K562 (cell line): ENCODE measurements at regions not wholly inside any gene's neighbourhood (a gene's known extent, or its start where the extent isn't known, plus 50 kb on each side); places are given as distances from the start of the nearest gene placed in this dataset.

Experiments used
- ATAC-seq: fragments of 200-7000 bp; cut with Tn5 transposase; 3 replicates; pipeline ENCODE4 v1.9.1; 2020; ENCODE audit warnings: moderate library complexity
- BruUV-seq: library from RNA; stranded (reverse); fragments of 400-500 nt; replicated peaks from 2 replicates; lab custom pipeline; 2021; lab: Mats Ljungman, UMichigan
- CTCF ChIA-PET: fragments of 300-600 bp; formaldehyde crosslinking; extraction: SDS; loops from one replicate; lab custom pipeline; 2021; ENCODE audit warnings: low intra/inter-chr PET ratio; lab: Yijun Ruan, JAX
- POLR2A ChIA-PET: fragments of 300-600, 350-650 bp; sonication (Branson Sonifier 250); formaldehyde crosslinking; extraction: SDS; loops from one replicate; lab custom pipeline; 2021; ENCODE audit warnings: antibody characterized with exemption, inconsistent platforms; lab: Yijun Ruan, JAX
- DNase-seq, 4 experiments: peaks; one replicate each; pipeline versions ENCODE4 v3.0.0 to v3.0.0-alpha.2; 2011 to 2018; ENCODE audit warnings: low spot score in 3 of 4, mixed read lengths in 3 of 4; ENCODE audit errors: extremely low read depth in 1 of 4
- FAIRE-seq: peaks from 2 replicates; lab custom pipeline; 2011; peaks lifted over from hg19 to GRCh38; lab: Jason Lieb, UNC
- H2AFZ ChIP-seq: 2 replicates; pipeline ENCODE4 v1.6.0; 2011; ENCODE audit warnings: low read depth, low read length, control low read depth, inconsistent platforms
- H3K27ac ChIP-seq: fragments of 200-600 bp; 3 replicates; pipeline ENCODE4 v1.8.0; 2011; ENCODE audit warnings: low read depth, mild to moderate bottlenecking, control low read depth, inconsistent platforms, low read length, moderate library complexity, mixed read lengths; ENCODE audit errors: extremely low read depth
- H3K27me3 ChIP-seq, 2 experiments: fragments of 300-600 bp in 1 of 2; 2 replicates in 1 of 2; 3 replicates in 1 of 2; pipeline versions ENCODE4 v1.6.0 to v1.8.0; 2011; ENCODE audit warnings: inconsistent platforms in 2 of 2, low read length in 2 of 2, mild to moderate bottlenecking in 1 of 2, mixed read lengths in 1 of 2, moderate library complexity in 1 of 2; ENCODE audit not compliant: control insufficient read depth in 2 of 2, insufficient read depth in 2 of 2
- H3K36me3 ChIP-seq: fragments of 300-600 bp; 3 replicates; pipeline ENCODE4 v1.8.0; 2011; ENCODE audit warnings: mild to moderate bottlenecking, low read length, inconsistent platforms; ENCODE audit not compliant: control insufficient read depth, insufficient read depth
- H3K4me1 ChIP-seq, 2 experiments: fragments of 200-600 bp in 1 of 2; replicated peaks in 1 of 2; 2 replicates in 1 of 2; 3 replicates in 1 of 2; pipeline versions ENCODE4 v1.5.1 to v1.8.0; 2011; ENCODE audit warnings: inconsistent platforms in 2 of 2, low read length in 2 of 2, mild to moderate bottlenecking in 1 of 2, mixed read lengths in 1 of 2, moderate library complexity in 1 of 2; ENCODE audit not compliant: control insufficient read depth in 2 of 2, insufficient read depth in 2 of 2
- H3K4me2 ChIP-seq: 2 replicates; pipeline ENCODE4 v1.6.1; 2011; ENCODE audit warnings: low read length, control low read depth, inconsistent platforms, mixed read lengths; ENCODE audit not compliant: insufficient read depth
- H3K4me3 ChIP-seq: fragments of 200-600 bp; sonication (generic), shearing (Covaris generic); 2 replicates; pipeline ENCODE4 v1.5.1; 2016; ENCODE audit warnings: control low read depth, inconsistent platforms
- H3K79me2 ChIP-seq: fragments of 200-600 bp; 3 replicates; pipeline ENCODE4 v1.8.0; 2011; ENCODE audit warnings: low read length, inconsistent platforms; ENCODE audit not compliant: control insufficient read depth, insufficient read depth
- H3K9ac ChIP-seq, 2 experiments: 2 replicates each; pipeline versions ENCODE4 v1.6.0 to v1.6.1; 2011; ENCODE audit warnings: low read depth in 2 of 2, low read length in 2 of 2, control low read depth in 1 of 2, inconsistent platforms in 1 of 2, mild to moderate bottlenecking in 1 of 2, mixed read lengths in 1 of 2; ENCODE audit not compliant: insufficient read depth in 1 of 2
- H3K9me1 ChIP-seq: one replicate; pipeline ENCODE4 v1.6.0; 2011; ENCODE audit warnings: inconsistent platforms, mild to moderate bottlenecking, low read length, moderate library complexity; ENCODE audit not compliant: control insufficient read depth, insufficient read depth
- H3K9me3 ChIP-seq: replicated peaks from 2 replicates; pipeline ENCODE4 v1.5.1; 2011; ENCODE audit warnings: low read depth, low read length, inconsistent platforms; ENCODE audit not compliant: control insufficient read depth, insufficient read depth
- H4K20me1 ChIP-seq: replicated peaks from 2 replicates; pipeline ENCODE4 v1.6.1; 2011; ENCODE audit warnings: low read length, inconsistent platforms, mixed read lengths; ENCODE audit not compliant: control insufficient read depth, insufficient read depth
- CHAMP1 ChIP-seq: fragments of 450-650 bp; IDR thresholded peaks from 2 replicates; pipeline ENCODE4 v1.6.1; 2016; ENCODE audit warnings: mild to moderate bottlenecking
- E2F4 ChIP-seq: sonication (generic); formaldehyde crosslinking; IDR thresholded peaks from 2 replicates; pipeline ENCODE4 v1.8.0; 2022; ENCODE audit warnings: mild to moderate bottlenecking, low read depth, missing genetic modification reagents
- HDAC6 ChIP-seq: IDR thresholded peaks from 2 replicates; pipeline ENCODE4 v1.6.1; 2012; ENCODE audit warnings: low read depth, mild to moderate bottlenecking, control low read depth, inconsistent platforms, low read length, moderate library complexity
- HNRNPK ChIP-seq: fragments of 200-400 bp; formaldehyde crosslinking; IDR thresholded peaks from one replicate; pipeline ENCODE4 v1.6.1; 2018; ENCODE audit warnings: mild to moderate bottlenecking, low read depth, low read length; ENCODE audit not compliant: poor library complexity, severe bottlenecking
- JUND ChIP-seq, 2 experiments: IDR thresholded peaks; 2 replicates in 1 of 2; 3 replicates in 1 of 2; pipeline ENCODE4 v1.6.1; 2011; ENCODE audit warnings: borderline replicate concordance in 2 of 2, low read depth in 2 of 2, low read length in 2 of 2, improper control_type of control experiment in 1 of 2, missing biosample characterization in 1 of 2, missing genetic modification characterization in 1 of 2, missing genetic modification reagents in 1 of 2
- KLF16 ChIP-seq: IDR thresholded peaks from 2 replicates; pipeline ENCODE4 v1.6.1; 2016; ENCODE audit warnings: antibody characterized with exemption
- NFYB ChIP-seq: IDR thresholded peaks from 2 replicates; pipeline ENCODE4 v1.6.1; 2011; ENCODE audit warnings: mild to moderate bottlenecking, moderate library complexity; ENCODE audit not compliant: insufficient read length; ENCODE audit errors: extremely low read depth
- NUFIP1 ChIP-seq: fragments of 450-650 bp; IDR thresholded peaks from 2 replicates; pipeline ENCODE4 v1.6.1; 2018; ENCODE audit not compliant: partially characterized antibody
- SAFB ChIP-seq: fragments of 200-400 bp; formaldehyde crosslinking; IDR thresholded peaks from 2 replicates; pipeline ENCODE4 v1.6.1; 2017; ENCODE audit warnings: low read depth, low read length, borderline replicate concordance
- SREBF1 ChIP-seq: fragments of 150-350 bp; IDR thresholded peaks from 2 replicates; pipeline ENCODE4 v1.6.1; 2014; ENCODE audit warnings: antibody characterized with exemption, low read depth, low read length, borderline replicate concordance
- ZKSCAN3 ChIP-seq: fragments of 250-450 bp; sonication (Bioruptor Pico); IDR thresholded peaks from 2 replicates; pipeline ENCODE4 v1.4.0; 2020
- ZNF830 ChIP-seq: fragments of 250-450 bp; sonication (Bioruptor Pico); IDR thresholded peaks from 2 replicates; pipeline ENCODE4 v1.5.0; 2021; ENCODE audit warnings: mild to moderate bottlenecking
- in situ Hi-C: fragments of 300-500 bp; cut with MboI; formaldehyde crosslinking; loops from 4 replicates; pipeline ENCODE4 v1.15.0; 2018; ENCODE audit warnings: inconsistent platforms, mixed read lengths
- intact Hi-C: fragments of 100-400 bp; cut with micrococcal nuclease; formaldehyde crosslinking; loops from 2 replicates; pipeline ENCODE4 v1.14.2; 2022
- TF ChIP-seq, protein P1 (sequence below): fragments of 250-450 bp; sonication (Bioruptor Pico); IDR thresholded peaks from 2 replicates; pipeline ENCODE4 v1.4.0; 2020
- TF ChIP-seq, protein P2 (sequence below): fragments of 250-450 bp; sonication (Bioruptor Pico); IDR thresholded peaks from 2 replicates; pipeline ENCODE4 v1.5.1; 2021; ENCODE audit warnings: mild to moderate bottlenecking
- TF ChIP-seq, protein P3 (sequence below): fragments of 200-800 bp; sonication (Bioruptor generic); IDR thresholded peaks from 2 replicates; pipeline ENCODE4 v1.6.1; 2017; ENCODE audit warnings: missing genetic modification characterization, missing compliant biosample characterization

DNA sequence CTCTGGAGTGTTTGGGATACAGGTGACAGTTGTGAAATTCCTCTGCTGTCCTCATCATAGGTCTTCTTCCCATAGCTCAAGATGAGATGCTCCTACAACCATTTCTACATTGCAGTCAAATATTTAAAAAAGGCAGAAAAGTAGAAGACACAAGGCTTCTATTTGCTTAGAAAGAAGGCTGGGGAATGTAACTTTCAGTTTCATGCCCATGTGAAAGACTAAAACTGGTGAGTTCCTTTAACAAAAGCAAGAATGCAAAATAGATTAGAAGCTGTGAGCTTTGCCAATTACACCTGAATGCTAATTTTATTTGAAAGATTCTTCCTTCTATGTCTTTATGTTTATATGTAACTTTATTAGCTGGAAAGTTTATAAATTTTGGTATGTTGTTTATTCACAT, 1682.7 kb downstream of the BRINP3 start:
- Histone ChIP-seq H3K36me3 (no peaks in the 10 kb centered on the region), H3K9me1 (no peaks in the 10 kb centered on the region), H4K20me1 (no peaks in the 10 kb centered on the region), H2AFZ (no peak overlapping the region), H3K4me1 (no peaks in the 10 kb centered on the region), H3K27me3 (no peaks in the 10 kb centered on the region), H3K4me3 (no peak overlapping the region), H3K9me3 (peaks cover 1% of the 10 kb centered on the region; the same call in 1 of the 2 replicates), H3K79me2 (no peaks in the 10 kb centered on the region)
- ChIA-PET CTCF (no interaction called here), POLR2A (no interaction called here)
- ATAC-seq = no peak
- FAIRE-seq = no peak
- TF ChIP-seq CHAMP1 (no peak), NUFIP1 (no peak), KLF16 (no peak), E2F4 (CRISPR knock-in tag) (no peak), ZKSCAN3 (CRISPR knock-in tag) (no peak), NFYB (no peak), SREBF1 (no peak), SAFB (no peak), ZNF830 (CRISPR knock-in tag) (no peak), JUND (IDR thresholded peaks at IDR 0.05; ENCODE audit: borderline replicate concordance, low read depth, low read length) (no peak), JUND (tag; IDR thresholded peaks at IDR 0.05; ENCODE audit: borderline replicate concordance, low read depth, low read length) (no peak), HNRNPK (no peak), HDAC6 (no peak)
- TF ChIP-seq, protein P1, sequence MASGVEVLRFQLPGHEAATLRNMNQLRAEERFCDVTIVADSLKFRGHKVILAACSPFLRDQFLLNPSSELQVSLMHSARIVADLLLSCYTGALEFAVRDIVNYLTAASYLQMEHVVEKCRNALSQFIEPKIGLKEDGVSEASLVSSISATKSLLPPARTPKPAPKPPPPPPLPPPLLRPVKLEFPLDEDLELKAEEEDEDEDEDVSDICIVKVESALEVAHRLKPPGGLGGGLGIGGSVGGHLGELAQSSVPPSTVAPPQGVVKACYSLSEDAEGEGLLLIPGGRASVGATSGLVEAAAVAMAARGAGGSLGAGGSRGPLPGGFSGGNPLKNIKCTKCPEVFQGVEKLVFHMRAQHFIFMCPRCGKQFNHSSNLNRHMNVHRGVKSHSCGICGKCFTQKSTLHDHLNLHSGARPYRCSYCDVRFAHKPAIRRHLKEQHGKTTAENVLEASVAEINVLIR (CRISPR knock-in tag) = no peak
- TF ChIP-seq, protein P2, sequence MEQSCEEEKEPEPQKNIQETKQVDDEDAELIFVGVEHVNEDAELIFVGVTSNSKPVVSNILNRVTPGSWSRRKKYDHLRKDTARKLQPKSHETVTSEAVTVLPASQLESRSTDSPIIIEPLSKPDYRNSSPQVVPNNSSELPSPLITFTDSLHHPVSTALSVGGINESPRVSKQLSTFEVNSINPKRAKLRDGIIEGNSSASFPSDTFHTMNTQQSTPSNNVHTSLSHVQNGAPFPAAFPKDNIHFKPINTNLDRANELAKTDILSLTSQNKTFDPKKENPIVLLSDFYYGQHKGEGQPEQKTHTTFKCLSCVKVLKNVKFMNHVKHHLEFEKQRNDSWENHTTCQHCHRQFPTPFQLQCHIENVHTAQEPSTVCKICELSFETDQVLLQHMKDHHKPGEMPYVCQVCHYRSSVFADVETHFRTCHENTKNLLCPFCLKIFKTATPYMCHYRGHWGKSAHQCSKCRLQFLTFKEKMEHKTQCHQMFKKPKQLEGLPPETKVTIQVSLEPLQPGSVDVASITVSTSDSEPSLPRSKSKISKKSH (CRISPR knock-in tag) = no peak
- TF ChIP-seq, protein P3, sequence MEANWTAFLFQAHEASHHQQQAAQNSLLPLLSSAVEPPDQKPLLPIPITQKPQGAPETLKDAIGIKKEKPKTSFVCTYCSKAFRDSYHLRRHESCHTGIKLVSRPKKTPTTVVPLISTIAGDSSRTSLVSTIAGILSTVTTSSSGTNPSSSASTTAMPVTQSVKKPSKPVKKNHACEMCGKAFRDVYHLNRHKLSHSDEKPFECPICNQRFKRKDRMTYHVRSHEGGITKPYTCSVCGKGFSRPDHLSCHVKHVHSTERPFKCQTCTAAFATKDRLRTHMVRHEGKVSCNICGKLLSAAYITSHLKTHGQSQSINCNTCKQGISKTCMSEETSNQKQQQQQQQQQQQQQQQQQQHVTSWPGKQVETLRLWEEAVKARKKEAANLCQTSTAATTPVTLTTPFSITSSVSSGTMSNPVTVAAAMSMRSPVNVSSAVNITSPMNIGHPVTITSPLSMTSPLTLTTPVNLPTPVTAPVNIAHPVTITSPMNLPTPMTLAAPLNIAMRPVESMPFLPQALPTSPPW = no peak
- TF ChIP-seq, all 486 proteins: peak for 0
- intact Hi-C loops (no loop called here), in situ Hi-C loops (no loop called here)
- H3K27ac ChIP-seq = no peak overlapping the region
- no peak for DNase-seq
- no peak overlapping the region for H3K9ac ChIP-seq
- BruUV-seq = no TSS peak
- no peak overlapping the region for H3K4me2 ChIP-seq
